ENCODE measurements at regions not wholly inside any gene's neighbourhood (a gene's known extent, or its start where the extent isn't known, plus 50 kb on each side); places are given as distances from the start of the nearest gene placed in this dataset.

DNA sequence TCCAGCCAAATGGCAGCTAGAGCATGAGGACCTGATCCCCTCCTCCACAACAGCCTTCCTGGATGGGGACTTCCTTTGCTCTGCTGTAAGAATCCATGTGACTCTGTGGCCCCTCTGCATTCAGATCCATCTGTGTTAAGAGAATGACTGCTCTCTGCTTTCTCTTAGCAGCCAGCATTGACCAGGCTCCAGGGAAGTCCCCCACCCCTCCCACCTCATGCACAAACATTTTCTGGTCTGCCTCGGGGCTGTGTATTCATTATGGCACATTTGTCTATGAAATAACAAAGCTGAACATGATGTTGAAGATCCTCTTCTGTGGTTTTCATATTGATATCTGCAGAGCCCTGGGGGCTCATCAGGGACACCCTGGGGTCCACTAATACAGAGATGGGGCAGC is 201.7 kb downstream of the NUAK1 start:
- no peak for DNase-seq (ENCODE audit: low spot score)
- TF ChIP-seq, protein P1, sequence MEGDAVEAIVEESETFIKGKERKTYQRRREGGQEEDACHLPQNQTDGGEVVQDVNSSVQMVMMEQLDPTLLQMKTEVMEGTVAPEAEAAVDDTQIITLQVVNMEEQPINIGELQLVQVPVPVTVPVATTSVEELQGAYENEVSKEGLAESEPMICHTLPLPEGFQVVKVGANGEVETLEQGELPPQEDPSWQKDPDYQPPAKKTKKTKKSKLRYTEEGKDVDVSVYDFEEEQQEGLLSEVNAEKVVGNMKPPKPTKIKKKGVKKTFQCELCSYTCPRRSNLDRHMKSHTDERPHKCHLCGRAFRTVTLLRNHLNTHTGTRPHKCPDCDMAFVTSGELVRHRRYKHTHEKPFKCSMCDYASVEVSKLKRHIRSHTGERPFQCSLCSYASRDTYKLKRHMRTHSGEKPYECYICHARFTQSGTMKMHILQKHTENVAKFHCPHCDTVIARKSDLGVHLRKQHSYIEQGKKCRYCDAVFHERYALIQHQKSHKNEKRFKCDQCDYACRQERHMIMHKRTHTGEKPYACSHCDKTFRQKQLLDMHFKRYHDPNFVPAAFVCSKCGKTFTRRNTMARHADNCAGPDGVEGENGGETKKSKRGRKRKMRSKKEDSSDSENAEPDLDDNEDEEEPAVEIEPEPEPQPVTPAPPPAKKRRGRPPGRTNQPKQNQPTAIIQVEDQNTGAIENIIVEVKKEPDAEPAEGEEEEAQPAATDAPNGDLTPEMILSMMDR (IDR thresholded peaks at IDR 0.05; ENCODE audit: extremely low read depth, missing control alignments): no peak

DNA sequence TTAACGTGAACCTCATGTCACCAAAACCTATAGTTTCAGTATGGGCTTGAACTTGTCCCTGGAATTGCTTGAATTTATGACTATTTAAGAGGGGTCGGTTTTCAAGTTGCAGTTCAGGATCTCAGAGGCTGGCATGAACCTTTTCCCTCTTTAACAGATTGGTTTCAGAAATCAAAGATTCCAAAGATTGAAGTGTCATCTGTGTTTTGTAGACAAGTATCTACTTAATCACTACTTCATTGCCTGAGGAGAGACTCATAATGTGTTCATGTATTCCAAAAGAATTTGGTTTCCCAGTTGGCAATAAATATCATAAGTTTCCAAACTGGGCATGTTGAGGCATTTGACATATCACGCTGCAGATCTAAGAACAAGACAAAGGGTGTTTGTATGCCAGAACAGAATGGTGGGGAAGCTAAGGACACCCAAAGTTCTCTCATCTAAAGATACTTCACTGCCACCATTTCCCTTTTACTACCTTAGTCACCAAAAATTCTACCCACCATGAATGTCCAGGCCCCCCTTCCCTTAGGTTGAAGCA is 199.5 kb downstream of the NUAK1 start:
- TF ChIP-seq, protein P1 (IDR thresholded peaks at IDR 0.05; ENCODE audit: extremely low read depth, missing control alignments): no peak
- DNase-seq (ENCODE audit: low spot score): no peak

DNA sequence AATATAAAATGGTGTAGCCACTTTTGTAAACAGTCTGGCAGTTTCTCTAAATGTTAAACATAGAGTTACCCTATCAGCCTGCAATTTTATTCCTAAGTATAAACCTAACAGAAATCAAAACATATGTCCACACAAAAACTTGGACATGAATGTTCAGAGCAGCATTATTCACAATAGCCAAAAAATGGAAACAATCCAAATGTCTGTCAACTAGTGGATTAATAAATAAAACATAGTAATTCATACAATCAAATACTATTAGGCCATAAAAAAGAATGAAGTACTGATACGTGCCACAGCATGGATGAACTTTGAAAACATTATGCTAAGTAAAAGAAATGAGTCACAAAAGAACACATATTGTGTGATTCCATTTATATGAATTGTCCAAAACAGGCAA is 196.5 kb downstream of the NUAK1 start:
- no peak for DNase-seq (ENCODE audit: low spot score)
- TF ChIP-seq, protein P1 (IDR thresholded peaks at IDR 0.05; ENCODE audit: extremely low read depth, missing control alignments): no peak

DNA sequence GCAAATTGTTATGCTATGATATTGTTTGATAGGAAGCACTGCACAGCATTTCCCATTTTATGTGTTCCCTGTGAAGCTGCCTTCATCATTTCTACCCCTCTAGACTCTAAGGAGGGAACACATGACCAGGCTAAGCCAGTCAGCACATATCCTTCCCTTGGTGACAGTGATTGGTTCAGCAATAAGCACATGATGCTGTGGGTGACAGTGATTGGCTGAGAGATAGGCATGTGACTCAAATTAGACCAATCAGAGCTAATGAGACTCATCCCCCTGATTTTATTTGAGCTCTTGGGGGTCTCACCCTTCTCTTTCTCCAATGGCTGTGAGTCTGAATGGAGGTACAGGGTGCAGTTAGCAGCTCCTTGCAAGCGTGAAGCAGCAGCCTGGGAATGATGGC is 195.2 kb downstream of the NUAK1 start:
- no peak for DNase-seq (ENCODE audit: low spot score)
- TF ChIP-seq, protein P1 (IDR thresholded peaks at IDR 0.05; ENCODE audit: extremely low read depth, missing control alignments): no peak

DNA sequence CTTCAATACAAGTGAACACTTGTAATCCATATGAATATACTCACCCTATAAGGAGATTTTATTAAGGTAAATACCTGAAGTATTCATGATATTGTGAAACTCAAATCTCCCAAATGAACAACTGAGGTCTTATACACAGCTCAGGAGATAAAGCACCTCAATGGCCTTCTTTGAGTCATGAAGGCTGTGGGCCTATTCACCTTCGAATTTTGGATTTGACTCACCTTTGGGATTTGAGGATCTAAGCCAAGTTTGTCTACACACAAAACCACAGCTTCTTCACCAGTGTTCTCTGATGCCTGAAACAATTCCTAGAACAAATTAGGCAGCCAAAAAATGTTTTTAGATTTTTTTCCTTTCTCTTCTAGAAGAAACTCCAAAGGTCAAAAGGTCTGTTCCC is 194.1 kb downstream of the NUAK1 start:
- TF ChIP-seq, protein P1 (IDR thresholded peaks at IDR 0.05; ENCODE audit: extremely low read depth, missing control alignments): no peak
- no peak for DNase-seq (ENCODE audit: low spot score)

DNA sequence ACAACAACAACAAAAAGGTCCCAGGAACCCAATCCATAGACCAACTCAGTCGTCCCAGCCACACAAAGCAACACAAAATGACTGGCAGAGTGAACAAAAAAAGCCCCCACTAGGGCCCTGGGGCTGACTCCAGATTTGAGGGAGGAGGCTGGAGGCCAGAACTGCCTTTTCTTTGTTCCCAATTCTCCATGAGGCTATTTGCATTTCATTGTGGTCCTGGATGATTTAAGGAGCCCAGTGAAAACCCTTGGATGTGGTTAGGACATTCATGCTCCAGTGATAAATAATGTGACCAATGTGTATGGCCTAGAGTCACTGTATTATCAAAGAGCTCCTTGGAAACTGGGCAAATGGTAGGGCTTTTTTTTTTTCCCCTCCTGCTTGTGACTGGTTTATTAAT is 192.9 kb downstream of the NUAK1 start:
- no peak for DNase-seq (ENCODE audit: low spot score)
- TF ChIP-seq, protein P1 (IDR thresholded peaks at IDR 0.05; ENCODE audit: extremely low read depth, missing control alignments): no peak

DNA sequence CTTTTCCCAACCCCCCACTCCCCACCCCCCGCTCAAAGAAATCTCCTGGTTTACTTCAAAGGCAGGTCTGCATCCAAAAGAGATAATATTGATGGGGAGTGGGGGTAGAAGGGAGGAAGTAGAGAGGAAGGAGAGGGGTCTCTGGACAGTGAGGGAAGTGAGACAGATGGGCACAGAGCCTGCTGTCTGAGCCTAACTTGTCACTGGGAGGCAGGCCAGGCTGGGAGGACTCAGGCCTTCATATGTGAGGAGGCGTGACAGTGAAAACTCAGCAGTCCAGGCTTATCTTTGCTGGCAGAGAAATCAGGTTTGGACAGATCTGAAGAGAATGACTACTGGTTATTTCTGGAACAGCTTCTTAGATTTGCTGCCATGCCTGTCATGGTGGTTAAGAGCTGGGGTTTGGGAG is 192.3 kb downstream of the NUAK1 start:
- no peak for DNase-seq (ENCODE audit: low spot score)
- TF ChIP-seq, protein P1 (IDR thresholded peaks at IDR 0.05; ENCODE audit: extremely low read depth, missing control alignments): no peak

Data from GM20000 (cell line).